ENCODE measurements at regions not wholly inside any gene's neighbourhood (a gene's known extent, or its start where the extent isn't known, plus 50 kb on each side); places are given as distances from the start of the nearest gene placed in this dataset.
"Not testable (repeated sequence)": the region's sequence is repeated elsewhere in the genome, so short reads cannot be mapped to it uniquely, and the experiment has no call there.

DNA sequence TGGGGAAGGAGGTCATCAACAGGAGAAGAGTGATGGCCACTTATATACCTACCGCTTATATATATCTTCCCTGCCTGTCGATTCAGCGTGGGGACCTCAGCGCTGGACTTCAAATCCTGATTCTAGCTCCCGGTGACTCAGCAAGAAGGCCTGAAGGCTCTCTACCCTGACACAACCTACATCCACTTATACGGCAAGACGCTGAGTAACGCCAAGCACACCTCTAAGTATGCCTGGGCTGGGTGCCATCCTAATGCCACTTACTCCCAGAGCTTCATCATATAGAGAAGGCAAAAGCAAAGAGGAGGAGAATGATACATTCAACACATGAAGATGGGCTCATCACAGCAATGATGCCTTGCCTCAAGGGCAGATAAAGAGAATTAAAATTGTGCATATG is 198.3 kb downstream of the CHIC2 start:
- no peak for DNase-seq (ENCODE audit: low spot score)

DNA sequence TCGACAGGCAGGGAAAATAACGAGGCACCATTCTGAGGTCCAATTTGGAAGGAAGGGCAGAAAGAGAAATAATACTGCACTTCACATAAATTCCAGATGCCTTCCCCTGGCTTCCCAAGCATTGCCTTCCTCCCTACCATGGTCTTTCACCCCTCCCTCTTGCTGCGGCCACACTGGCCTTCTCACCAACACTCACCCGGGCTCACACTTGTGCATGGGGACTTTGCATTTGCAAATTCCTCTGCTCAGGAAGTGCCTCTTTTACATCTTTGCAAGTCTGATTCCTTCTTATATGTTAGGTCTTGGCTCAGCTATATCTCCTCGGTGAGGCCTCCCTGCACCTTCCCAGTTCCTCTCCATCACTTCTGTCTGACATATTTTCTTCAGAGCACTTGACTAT is 199.4 kb downstream of the CHIC2 start:
- DNase-seq (ENCODE audit: low spot score) = no peak

DNA sequence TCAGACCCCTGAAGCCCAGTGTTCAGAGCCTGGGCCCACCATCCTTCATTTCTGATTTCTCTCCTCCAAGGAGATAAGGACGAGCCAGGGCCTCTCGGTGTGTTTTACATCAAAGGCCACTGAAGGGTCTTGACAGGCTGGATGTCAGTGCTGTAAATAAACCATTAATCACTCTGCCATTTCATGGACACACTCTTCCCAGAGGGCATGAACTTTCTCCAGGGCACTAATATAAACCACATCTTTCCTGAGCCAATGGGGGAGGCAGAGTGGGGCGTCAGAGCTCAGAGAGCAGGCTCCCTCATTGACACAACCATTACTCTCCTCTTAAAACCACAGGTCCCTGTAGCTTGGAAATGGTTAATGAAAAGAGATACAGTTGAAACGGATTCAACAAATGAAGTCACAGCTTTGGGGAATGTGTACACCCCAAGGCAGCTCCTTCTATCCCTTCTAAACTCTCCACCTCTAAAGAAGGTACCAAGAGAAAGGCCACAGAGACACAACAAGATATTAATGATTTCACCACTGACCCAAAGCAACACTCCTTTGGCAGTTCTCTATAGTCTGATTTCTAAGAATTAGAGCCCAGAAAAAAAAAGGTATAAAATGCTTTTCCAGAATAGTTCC is 200.6 kb downstream of the CHIC2 start:
- no peak for DNase-seq (ENCODE audit: low spot score)

DNA sequence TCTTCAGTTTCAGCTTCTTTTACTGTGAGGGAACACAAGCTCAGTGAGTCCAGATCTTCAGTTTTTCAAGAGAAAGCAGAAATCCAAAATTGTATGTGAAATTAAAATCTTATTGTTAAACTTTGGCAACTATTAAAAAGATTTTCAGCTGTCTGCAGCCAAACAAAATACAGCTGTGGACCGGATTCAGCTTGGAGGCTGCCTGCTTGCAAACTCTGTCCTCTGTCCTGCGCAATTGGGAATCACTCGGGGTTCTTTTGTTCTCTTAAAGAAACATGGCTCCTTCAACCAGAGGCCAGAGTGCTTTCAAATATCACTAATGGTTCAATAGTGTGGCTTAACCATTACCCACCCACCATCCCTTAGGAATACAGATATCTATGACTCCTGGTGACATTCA is 201.2 kb downstream of the CHIC2 start:
- no peak for DNase-seq (ENCODE audit: low spot score)

DNA sequence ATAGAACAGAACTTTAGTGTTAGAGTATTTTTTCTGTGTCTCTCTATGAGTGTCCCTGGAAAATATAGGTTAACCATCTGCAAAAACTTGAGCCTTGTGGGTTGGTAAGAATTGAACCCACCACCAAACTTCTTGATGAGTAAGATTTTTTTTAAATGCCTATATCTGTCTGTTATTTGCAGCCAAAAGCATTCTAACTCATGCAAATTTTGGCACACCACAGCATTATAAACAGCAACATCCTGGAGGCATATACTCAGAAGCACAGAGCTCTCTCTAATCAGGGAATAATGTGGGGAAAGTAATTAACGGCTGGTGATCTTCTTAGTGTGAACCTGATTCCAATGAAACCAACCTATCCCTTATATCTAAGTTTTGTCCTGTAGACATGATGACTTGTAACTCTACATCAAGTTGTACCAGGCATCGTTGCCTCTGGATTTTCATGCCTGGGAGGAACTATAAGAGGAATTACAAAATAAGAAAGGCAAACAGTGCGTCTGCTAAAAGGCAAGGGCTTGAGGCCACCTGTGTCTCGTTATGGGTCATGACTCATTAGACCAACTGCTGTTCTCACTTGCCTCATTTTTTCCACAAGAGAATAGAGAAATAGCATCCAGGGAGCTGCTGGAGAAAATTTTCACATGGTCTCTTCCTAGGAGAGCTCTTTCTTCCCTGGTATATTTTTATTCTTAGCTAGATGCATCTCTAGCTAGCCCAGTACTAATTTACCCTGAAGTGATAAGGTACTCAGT is 202.4 kb downstream of the CHIC2 start:
- DNase-seq (ENCODE audit: low spot score) = no peak

DNA sequence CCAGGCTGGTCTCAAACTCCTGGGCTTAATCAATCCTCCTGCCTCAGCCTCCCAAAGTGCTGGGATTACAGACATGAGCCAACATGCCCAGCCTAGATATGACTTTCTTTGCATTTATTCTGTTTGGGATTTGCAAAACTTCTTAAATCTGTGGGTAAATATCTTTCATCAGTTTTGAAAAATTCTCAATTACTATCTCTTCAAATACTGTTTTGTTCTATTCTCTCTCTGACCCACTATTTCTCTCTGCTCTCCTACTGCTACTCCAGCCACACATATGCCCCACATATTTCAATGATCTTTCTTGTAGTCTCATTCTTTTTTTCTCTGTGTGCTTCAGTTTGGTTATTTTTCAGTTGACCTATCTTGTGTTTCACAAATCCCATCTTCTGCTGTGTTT is 205.1 kb downstream of the CHIC2 start:
- DNase-seq (ENCODE audit: low spot score) = no peak

DNA sequence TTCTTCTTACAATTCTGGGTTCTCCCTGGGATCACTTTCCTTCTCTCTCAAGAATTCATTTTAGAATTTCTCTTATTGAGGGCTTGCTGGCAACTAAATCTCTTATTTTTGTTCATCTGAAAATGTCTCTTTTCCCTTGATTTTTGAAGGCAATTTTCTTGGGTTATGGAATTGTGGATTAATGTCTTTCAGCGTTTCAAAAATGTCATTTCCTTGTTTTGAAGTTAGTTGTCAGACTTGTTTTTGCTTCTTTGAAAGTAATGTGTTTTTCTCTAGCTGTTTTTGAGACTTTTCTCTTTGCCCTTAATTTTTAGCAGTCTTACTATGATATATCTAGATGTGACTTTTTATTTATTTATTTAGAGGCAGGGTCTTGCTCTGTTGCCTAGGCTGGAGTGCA is 205.7 kb downstream of the CHIC2 start:
- no peak for DNase-seq (ENCODE audit: low spot score)

DNA sequence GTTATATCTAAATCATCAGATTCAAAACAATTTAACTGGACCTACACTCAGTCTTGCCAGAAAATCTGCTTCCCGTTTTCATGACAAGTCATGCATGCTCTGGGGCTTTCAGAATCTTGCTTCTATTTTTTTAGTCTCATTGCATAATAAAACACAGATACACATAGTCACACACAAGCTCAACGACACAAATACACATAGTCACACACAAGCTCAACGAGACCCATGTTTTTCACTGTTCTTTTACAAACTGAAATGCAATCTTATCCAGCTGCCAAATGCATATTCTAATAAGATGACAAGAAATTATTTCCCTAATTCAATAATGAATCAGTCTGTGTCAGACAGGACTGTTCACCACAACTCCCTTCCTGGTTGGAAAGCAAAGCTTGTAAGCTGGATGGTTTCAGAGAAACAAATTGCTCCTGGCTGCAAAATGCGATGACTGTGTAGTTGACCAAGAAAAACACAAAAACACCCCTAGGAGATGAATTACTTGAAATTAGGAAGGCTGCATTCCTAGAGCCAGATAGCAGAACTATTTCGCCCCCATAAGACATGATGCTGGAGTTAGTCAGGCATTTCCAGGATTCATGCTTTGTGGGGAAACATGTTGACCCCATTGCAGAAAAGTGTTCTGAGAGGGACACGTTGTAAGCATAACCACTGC is 208.7 kb downstream of the CHIC2 start:
- DNase-seq (ENCODE audit: low spot score) = no peak

DNA sequence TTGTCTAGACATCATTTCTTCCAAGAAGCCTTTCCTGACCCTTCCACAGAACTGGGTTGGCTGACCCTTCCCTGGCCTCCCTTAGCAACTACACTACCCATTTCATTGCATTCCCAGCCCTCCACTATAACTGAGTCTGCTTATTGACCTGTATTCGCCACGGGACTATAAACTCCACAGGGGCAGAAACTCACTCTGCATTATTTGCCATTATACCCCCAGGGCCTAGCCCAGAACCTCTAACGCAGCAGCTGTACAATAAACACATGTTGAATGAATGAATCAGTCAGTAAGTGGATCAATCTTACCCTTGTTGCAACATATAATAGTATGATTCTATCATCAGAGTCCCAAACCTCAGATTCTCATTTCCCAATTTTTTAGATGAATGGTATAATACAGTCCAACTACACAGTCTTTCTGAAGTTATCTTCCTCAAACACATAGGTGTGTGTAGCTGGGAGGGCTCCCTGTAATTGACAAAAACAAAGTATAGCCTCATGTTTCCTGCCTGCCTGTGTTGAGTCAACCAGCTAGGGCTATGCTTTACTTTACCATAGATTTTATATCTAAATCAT is 209.3 kb downstream of the CHIC2 start:
- no peak for DNase-seq (ENCODE audit: low spot score)

DNA sequence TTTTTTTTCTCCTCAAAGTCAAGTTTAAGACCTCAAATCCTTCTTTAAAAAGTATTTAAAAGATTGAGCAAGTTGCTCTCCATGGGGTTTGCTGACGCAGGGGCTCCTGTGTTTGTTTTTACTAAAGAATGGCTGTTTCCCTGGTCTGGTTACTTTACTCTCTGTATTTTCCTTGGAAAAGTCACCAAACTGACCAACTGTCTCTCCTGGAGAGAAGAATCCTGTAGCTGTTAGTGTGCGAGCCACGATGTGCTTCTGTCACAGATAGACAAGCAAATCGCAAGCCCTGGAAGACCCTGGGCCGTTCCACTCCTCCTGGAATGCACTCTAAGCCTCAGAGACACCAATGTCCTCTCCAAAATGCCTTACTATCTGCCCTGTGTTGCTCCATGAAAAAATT is 212.1 kb downstream of the CHIC2 start:
- DNase-seq (ENCODE audit: low spot score) = no peak

DNA sequence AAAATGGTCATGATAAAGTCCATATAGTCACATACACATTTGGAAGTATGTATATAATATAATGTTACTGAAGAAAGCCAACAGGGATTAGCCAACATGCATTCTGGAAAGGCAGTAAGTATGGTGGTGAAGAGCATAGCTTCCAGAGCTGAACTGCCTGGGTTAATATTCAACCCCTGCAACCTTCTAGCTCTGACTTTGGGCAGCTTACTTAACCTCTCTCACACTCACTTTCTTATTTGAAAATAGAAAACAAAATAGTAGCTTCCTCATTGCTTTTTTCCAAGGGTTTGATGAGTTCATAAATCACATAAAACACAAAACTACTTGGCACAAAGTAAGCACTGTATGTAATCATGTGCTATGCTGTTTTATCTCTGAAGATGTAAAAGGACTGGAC is 216.4 kb downstream of the CHIC2 start:
- DNase-seq (ENCODE audit: low spot score) = no peak

DNA sequence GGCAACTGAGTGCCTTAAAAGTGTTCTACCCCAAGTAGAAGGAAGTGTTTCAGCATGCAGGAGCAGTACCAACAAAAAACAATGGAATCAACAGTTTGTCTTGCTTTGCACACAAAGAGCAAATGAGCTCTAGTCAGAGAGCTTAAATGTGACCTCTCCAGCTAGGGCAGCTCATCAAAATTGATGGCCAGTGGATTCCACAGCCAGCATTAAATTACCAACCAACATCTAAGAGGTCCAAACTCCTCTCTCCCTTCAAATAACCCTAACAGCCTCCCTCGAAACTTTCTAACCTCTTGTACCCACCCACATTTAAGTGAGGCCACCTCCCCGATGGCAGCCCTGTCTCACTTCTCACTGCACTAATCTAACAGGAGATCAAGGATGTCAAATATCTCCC is 219.9 kb downstream of the CHIC2 start:
- DNase-seq (ENCODE audit: low spot score) = no peak

DNA sequence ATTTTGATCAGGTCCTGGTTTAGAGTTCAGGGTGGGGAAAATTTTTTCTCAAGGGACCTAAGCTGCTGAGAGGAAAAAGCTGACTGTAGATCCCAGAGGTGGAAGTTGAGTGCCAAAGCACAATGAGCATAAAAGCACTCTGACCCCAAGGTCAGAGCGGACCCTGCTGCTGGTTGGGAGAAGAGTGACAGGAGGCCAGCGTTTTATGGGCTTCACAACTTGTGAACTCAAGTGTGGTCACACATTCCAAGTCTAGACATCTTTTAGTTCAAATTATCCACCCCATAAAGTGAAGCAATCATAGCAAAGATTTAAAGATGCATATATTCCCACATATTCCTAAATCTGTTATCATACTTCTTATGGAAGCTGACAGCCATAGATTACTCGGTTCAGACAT is 220.3 kb downstream of the CHIC2 start:
- DNase-seq (ENCODE audit: low spot score) = no peak

DNA sequence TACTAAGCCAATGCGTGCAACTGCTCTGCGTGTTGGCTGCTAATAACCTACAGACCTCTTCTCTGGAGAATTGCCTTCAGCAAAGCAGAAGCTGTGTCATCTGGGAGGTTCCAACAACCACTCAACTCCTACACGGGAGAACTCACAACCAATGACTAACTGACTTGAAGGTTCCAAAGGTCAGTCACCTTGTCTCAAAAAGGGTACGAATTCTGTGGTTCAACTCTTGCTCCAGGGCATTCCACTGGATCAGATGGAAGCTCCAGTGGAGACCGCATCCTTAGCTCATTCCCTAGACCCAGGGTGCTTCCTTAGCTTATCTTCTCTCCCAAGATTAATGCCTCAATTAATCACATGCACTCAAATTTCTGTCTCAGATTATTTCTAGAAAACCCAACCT is 222.7 kb downstream of the CHIC2 start:
- DNase-seq (ENCODE audit: low spot score) = no peak

DNA sequence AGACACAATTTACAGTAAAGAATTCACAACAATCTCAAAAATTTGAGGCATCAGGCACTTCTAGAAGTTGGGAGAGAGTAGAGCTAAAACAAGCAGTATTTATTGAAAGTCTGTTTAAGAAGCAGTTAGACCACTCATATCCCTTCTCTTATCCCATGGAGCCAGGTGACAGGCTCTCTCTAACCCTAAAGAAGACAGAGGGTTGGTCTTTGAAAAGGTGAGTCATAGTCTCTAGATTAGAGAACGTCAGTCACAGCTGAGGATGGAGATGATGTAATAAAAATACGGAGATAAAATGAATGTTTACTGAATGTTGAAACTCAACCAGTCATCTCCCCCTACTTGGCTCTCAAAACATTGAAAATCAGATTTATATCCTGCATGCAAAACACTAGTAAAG is 223.8 kb downstream of the CHIC2 start:
- no peak for DNase-seq (ENCODE audit: low spot score)

DNA sequence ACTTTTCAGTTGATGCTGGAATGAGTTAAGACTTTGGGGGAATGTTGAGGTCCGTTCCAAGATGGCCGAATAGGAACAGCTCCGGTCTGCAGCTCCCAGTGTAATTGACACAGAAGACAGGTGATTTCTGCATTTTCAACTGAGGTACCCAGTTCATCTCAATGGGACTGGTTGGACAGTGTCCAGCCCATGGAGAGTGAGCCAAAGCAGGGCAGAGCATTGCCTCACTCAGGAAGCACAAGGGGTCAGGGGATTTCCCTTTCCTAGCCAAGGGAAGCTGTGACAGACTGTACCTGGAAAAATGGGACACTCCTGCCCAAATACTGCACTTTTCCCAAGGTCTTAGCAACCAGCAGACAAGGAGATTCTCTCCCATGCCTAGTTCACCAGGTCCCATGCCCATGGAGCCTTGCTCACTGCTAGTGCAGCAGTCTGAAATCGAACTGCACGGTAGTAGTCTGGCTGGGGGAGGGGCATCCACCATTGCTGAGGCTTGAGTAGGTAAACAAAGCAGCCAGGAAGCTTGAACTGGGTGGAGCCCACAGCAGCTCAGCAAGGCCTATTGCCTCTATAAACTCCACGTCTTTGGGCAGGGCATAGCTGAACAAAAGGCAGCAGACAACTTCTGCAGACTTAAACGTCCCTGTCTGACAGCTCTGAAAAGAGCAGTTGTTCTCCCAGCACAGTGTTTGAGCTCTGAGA is 231.0 kb downstream of the CHIC2 start:
- not testable (repeated sequence) for DNase-seq (ENCODE audit: low spot score)

DNA sequence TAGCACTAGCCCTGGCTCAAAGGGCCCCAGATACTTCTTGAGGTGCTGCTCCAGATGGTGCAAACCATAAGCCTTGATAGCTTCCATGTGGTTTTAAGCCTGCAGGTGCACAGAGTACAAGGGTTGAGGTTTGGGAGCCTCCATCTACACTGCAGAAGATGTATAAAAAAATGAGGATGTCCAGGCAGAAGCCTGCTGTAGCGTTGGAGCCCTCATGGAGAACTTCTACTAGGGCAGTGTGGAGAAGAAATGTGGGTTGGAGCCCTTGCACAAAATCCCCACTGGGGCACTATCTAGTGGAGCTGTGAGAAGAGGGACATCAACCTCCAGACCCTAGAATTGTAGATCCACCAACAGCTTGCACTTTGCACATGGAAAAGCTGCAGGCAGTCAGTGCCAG is 231.9 kb downstream of the CHIC2 start:
- no peak for DNase-seq (ENCODE audit: low spot score)

DNA sequence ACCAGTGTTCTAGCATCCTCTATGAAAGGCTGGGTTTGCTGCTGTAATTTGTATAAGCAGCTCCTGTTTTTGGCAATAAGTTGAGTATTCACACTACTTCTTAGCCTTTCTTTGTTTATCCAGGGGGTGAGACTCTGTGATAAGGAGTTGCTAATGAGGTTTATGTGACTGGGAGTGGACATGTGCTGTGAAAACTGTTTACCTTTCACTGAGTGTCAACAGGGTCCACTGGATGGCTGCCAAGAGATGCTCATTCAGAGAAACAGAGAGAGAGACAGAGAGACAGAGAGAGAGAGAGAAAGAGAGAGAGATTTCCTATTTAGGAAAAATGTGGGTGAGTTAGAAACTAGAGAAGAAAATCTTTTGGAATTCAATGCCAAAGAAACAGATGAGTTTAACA is 233.9 kb downstream of the CHIC2 start:
- DNase-seq (ENCODE audit: low spot score) = no peak

DNA sequence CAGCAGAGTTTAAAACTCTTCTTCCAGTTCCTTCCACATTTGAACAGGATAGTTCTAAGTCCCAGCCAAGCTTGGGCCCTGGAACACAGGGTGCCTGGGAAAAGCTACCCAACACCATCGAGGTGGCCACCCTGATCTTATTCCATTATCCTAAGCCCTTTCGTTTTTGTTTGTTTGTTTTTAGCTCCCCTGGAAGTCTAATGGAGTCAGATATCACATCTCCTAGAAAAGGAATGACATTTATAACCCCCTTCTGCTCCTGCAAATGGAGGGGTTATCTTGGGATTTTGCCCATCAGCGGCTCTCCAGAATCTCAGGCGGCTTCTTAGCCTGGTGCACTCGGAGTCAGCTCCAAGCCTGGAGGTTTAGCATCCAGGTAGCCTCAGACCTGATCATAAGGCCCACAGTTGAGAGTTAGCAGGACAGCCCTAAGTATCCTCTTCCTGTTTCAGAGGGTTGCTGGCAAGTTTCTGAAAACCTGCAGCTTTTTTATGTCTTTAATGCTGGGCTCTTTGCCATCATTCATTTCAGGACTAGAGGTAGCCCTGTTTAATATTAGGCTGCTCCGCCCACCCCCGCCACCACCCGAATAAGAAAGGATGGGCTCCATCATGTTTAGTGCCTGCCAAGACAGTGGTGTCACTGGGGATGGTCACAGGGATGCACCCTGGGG is 230.0 kb upstream of the LNX1 start:
- DNase-seq (ENCODE audit: low spot score) = no peak

DNA sequence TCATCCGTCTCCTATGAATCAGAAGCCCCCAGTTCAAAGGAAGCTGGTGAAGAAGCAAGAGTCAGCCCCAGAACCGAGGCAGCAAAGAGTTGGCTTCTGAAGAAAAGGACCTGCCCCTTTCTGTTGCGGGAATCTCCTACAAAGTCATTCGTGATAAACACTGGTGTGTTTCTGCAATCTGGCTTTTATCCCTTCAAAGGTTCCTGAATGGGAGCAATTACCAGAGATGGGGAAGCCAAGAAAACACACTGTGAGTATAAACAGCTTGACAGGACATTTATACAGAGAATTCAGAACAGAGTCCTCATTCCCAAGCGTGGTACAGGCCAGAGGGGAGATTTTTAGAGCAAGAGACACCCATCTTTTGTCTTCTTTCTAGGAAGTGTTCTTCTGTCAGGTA is 226.8 kb upstream of the LNX1 start:
- DNase-seq (ENCODE audit: low spot score) = no peak

DNA sequence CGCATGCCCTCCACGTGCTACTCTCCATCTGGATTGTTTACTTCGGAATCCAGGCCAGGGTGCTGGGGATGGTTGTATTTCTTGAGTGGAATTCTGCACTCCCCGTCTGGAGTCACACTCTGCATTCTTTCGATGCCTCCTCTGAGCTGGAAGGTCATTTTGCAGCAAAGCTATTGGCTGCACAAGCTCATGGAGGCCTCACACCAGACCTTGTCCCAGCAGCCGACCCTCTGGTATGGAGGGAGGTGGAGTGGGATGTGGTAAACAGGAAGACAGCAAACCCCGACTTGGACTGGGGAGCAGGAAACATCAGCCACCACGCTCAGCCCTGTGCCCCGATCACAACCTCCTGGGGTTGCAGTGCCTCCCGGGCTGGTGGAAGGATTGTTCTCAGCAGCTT is 225.3 kb upstream of the LNX1 start:
- no peak for DNase-seq (ENCODE audit: low spot score)

DNA sequence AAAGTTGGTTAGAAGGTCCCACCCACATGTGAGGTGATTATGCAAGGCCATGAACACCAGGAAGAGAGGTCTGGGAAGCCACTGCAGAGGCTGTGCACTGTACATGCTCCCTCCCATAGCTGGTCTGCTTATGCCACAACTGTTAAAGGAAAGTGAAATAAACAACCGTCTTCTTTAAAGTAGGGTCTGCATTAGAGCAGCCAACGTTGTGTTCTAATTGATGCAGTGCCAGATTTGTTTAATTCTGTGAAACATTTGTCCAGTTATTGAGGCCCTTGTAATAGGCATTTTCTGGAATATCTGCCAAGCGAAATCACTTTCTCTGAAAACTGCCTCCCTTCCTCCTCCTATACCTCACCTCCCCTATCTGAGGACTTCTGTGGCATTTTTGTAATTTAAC is 224.0 kb upstream of the LNX1 start:
- no peak for DNase-seq (ENCODE audit: low spot score)

Measured in kidney capillary endothelial cell (primary cell).